GM19023 (cell line): ENCODE measurements at regions not wholly inside any gene's neighbourhood (a gene's known extent, or its start where the extent isn't known, plus 50 kb on each side); places are given as distances from the start of the nearest gene placed in this dataset.
"Not testable (repeated sequence)": the region's sequence is repeated elsewhere in the genome, so short reads cannot be mapped to it uniquely, and the experiment has no call there.

Experiments
- ATAC-seq: cut with Tn5 transposase; IDR thresholded peaks from one replicate; pipeline ENCODE4 v1.9.1; 2021; ENCODE audit warnings: mild to moderate bottlenecking, moderate library complexity; ENCODE audit not compliant: unreplicated experiment

DNA sequence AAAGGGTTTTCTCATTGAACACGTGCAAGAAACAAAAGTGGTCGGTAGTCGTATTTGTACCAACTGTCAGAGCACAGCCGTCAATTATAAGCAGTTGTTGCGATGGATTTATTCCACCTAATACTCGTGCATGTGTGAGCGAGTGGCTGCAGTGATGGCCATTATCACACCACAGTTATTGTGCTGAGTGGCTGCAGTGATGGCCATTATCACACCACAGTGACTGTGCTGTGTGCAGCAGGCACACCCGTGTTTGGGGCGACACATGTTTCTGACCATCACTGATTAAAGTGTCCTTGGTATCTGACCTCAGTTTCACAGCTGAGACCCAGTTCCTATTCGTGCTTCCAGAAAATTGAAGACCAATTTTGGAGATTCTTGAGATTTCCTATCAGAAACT, 142.9 kb upstream of the PFKP start:
- no peak for ATAC-seq

- no peak for ATAC-seq
Measured at GRCh38 chr10:2921956-2922680, 145.2 kb upstream of the PFKP start.

DNA sequence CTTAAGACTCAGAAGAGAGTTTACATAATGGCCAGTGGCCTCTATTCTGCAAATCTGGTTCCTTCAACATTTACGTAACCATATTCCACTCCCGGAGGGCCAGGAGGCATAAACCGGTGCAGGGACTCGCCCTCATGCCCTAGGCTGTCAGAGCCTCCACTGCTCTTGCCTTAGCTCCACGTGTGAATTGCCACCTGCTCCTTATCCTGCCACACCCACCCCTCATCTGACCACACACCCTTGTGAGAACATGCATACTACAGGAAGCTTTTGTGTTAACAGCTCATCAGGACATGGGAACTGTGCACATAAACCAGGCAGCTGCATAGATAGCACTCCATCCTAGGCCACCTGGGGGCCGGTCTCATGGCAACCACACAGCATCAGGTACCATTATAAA, 146.7 kb upstream of the PFKP start:
- no peak for ATAC-seq

GRCh38 chr10:2920168-2920567, 147.2 kb upstream of the PFKP start:
- ATAC-seq = no peak

- no peak for ATAC-seq
Measured at GRCh38 chr10:2919016-2919415, 148.3 kb upstream of the PFKP start.

- ATAC-seq = no peak
Measured at GRCh38 chr10:2918489-2918888, 148.9 kb upstream of the PFKP start.

DNA sequence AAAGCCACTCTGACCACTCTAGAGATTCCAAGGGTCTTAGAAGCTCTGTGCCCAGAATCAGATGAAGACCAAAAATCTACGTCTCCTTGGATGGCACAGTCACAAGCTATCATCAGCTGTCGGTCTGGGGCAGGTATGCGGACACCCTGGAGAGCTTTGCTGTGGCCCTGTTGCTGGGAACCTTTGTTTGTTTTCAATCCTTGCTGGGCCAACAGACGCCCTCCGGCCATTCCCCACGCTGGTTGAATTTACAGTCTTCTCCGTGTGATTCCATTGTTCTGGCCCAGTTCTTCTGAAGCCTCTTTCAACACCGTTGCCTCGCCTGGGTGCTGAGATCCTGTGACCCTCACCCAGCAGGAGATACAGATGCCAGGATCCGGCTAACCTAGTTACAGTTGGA, 149.4 kb upstream of the PFKP start:
- no peak for ATAC-seq

- ATAC-seq = no peak
Measured at GRCh38 chr10:2915412-2915811, 151.9 kb upstream of the PFKP start.

DNA sequence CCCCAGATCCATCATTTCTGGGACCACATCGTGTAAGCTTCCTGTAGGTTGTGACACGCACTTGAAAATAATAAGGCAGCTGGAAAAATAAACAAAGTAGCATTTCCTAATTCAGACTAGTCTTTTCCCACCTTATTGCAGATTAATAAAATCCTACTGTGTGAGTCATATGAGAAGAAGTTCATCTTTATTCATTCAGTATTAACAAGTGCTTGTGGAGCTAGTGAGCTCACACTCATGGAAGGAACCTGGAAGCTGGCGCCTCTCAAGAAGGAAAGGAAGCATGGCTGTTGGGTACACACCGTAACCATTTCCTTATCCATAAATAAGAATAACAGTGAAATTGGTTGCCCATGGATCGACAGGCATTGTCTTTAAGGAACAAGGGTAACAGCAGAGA, 152.6 kb upstream of the PFKP start:
- no peak for ATAC-seq

DNA sequence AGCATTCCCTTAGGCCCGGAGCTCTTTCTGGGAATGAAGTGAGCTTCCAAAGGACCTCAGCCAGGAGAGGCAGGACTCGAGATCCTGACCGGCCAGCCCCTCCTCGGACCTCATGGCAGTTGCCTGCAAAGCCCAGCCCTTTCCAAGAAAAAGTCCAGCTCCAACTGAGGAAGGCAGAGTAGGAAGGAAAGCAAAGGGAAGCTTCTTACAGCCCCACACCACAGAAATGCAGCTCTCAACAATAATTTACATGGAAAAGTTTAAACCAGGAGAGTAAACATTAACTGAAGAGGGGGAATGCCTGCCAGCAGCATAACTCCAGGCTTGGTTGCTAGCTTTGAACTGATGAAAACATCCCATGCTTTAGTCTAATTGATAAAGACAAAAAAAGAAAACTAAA, 153.9 kb upstream of the PFKP start:
- no peak for ATAC-seq

- no peak for ATAC-seq
Measured at GRCh38 chr10:2910656-2911055, 156.7 kb upstream of the PFKP start.

GRCh38 chr10:2909921-2910320, 157.4 kb upstream of the PFKP start:
- ATAC-seq = no peak

DNA sequence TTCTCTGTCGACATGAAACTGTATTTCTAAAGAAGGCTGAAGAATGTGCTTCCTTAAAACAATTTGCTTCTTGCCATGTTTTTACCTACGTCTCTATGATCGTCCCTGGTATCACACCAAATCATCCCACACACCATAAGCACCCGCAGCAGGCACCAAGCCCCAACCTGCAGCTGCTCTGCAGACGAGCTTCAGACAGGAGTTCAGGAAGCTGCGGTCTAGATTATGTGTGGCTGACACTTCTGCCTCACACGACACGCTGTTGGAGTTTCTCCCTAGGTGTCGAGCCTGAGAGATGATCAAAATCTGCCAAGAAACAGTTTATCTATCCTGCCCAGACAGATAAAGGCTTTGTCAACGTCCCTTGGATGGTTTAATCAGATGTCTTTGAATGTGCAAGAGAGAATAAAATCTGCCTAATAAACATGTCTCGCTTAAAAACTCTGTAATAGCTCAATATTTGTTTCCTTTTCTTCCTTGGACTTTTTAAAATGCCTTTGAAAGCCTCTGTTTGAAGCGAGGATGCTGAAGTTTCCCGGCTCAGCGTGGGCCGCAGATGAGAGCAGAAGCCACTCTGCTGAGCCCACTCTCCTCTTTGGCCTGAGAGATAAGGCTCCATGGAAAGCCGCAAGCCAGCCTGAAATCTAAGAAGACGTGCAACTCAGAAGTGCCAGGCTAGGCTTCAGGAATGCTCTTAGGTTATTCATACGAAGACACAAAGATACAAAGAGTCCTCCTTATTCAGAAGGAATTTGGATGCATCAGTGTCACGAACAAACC, 158.3 kb upstream of the PFKP start:
- ATAC-seq = no peak

GRCh38 chr10:2906974-2907373, 160.4 kb upstream of the PFKP start:
- ATAC-seq = no peak

GRCh38 chr10:2905851-2906250, 161.5 kb upstream of the PFKP start:
- no peak for ATAC-seq

GRCh38 chr10:2900530-2900929, 166.8 kb upstream of the PFKP start:
- ATAC-seq = no peak

GRCh38 chr10:2899246-2899951, 167.9 kb upstream of the PFKP start:
- no peak for ATAC-seq

GRCh38 chr10:2898509-2898860, 168.9 kb upstream of the PFKP start:
- no peak for ATAC-seq

GRCh38 chr10:2897619-2898508, 169.5 kb upstream of the PFKP start:
- no peak for ATAC-seq

- not testable (repeated sequence) for ATAC-seq
Measured at GRCh38 chr10:2896334-2896733, 171.0 kb upstream of the PFKP start.

- ATAC-seq = no peak
Measured at GRCh38 chr10:2895594-2896196, 171.7 kb upstream of the PFKP start.
